ENCODE measurements at regions not wholly inside any gene's neighbourhood (a gene's known extent, or its start where the extent isn't known, plus 50 kb on each side); places are given as distances from the start of the nearest gene placed in this dataset.
A peak's percentile ranks its signal among the peaks of the same experiment; 100 is the strongest.

- no peaks in the 10 kb centered on the region for H3K4me1 Mint-ChIP-seq
- peaks cover 0 to 2% of the 10 kb centered on the region in 2 experiments for H3K27me3 ChIP-seq (replicated peaks in 1 of 2; ENCODE audit: control insufficient read depth in 2 of 2, extremely low read depth in 1 of 2, insufficient read depth in 2 of 2, low read length in 1 of 2)
- H3K27ac ChIP-seq (ENCODE audit: low read length): no peak overlapping the region
- DNase-seq (no peak), ATAC-seq (replicated peaks in 1 of 4) (no peak)
- H3K36me3 ChIP-seq (ENCODE audit: control insufficient read depth in 2 of 2, extremely low read depth in 1 of 2, insufficient read depth in 1 of 2, low read length in 1 of 2): no peaks in the 10 kb centered on the region
- H3K27ac Mint-ChIP-seq: no peak overlapping the region
- no peaks in the 10 kb centered on the region for H3K9me3 ChIP-seq
- no peak overlapping the region for H3K4me3 Mint-ChIP-seq
- WGBS (ENCODE audit: insufficient coverage): no CpG with 5 or more reads among the region's 4 CpGs
- ChIA-PET POLR2A (no interaction called here), CTCF (interaction anchor here in 1 of 2 donors (1.0 kb wide), 1 partner anchor 10 kb away, joined by 3 read pairs; no protein-coding TSS in a partner anchor)
- H3K27me3 Mint-ChIP-seq: peaks cover 10 to 13% of the 10 kb centered on the region in 2 donors
- no peaks in the 10 kb centered on the region for H3K4me1 ChIP-seq (ENCODE audit: control insufficient read depth in 1 of 2, extremely low read depth in 1 of 2, insufficient read depth in 2 of 2, low read length in 2 of 2)
- H3K9me3 Mint-ChIP-seq: no peaks in the 10 kb centered on the region
- no peak overlapping the region for H3K4me3 ChIP-seq (ENCODE audit: control insufficient read depth in 1 of 2, extremely low read depth in 1 of 2, low read length in 1 of 2)
- no peaks in the 10 kb centered on the region for H3K36me3 Mint-ChIP-seq
Measured at GRCh38 chr17:14940108-14940937, 324.8 kb downstream of the PMP22 start.

- no peaks in the 10 kb centered on the region for H3K4me1 ChIP-seq (ENCODE audit: control insufficient read depth in 1 of 2, extremely low read depth in 1 of 2, insufficient read depth in 2 of 2, low read length in 2 of 2)
- no peaks in the 10 kb centered on the region for H3K4me1 Mint-ChIP-seq
- ChIA-PET CTCF (no interaction called here), POLR2A (no interaction called here)
- DNase-seq: no peak
- peaks cover 0 to 2% of the 10 kb centered on the region in 2 experiments for H3K27me3 ChIP-seq (replicated peaks in 1 of 2; ENCODE audit: control insufficient read depth in 2 of 2, extremely low read depth in 1 of 2, insufficient read depth in 2 of 2, low read length in 1 of 2)
- no peak overlapping the region for H3K4me3 ChIP-seq (ENCODE audit: control insufficient read depth in 1 of 2, extremely low read depth in 1 of 2, low read length in 1 of 2)
- no CpG with 5 or more reads among the region's 2 CpGs for WGBS (ENCODE audit: insufficient coverage)
- no peak overlapping the region for H3K27ac ChIP-seq (ENCODE audit: low read length)
- H3K9me3 ChIP-seq: no peaks in the 10 kb centered on the region
- H3K4me3 Mint-ChIP-seq: no peak overlapping the region
- no peaks in the 10 kb centered on the region for H3K36me3 ChIP-seq (ENCODE audit: control insufficient read depth in 2 of 2, extremely low read depth in 1 of 2, insufficient read depth in 1 of 2, low read length in 1 of 2)
- ATAC-seq (replicated peaks in 1 of 4): no peak
- no peaks in the 10 kb centered on the region for H3K36me3 Mint-ChIP-seq
- H3K27ac Mint-ChIP-seq: no peak overlapping the region
- peaks cover 6 to 8% of the 10 kb centered on the region in 2 donors for H3K27me3 Mint-ChIP-seq
- no peaks in the 10 kb centered on the region for H3K9me3 Mint-ChIP-seq
Measured at GRCh38 chr17:14935845-14936485, 329.2 kb downstream of the PMP22 start.

GRCh38 chr17:14935139-14935841 lies 329.8 kb downstream of the PMP22 start:
- CTCF ChIA-PET: no interaction called here
- H3K4me3 ChIP-seq (ENCODE audit: control insufficient read depth in 1 of 2, extremely low read depth in 1 of 2, low read length in 1 of 2): no peak overlapping the region
- H3K36me3 Mint-ChIP-seq: no peaks in the 10 kb centered on the region

GRCh38 chr17:14933676-14934075 lies 331.4 kb downstream of the PMP22 start:
- H3K27me3 Mint-ChIP-seq: peaks cover 9 to 10% of the 10 kb centered on the region in 2 donors
- H3K9me3 Mint-ChIP-seq: no peaks in the 10 kb centered on the region
- H3K36me3 ChIP-seq (ENCODE audit: control insufficient read depth in 2 of 2, extremely low read depth in 1 of 2, insufficient read depth in 1 of 2, low read length in 1 of 2): no peaks in the 10 kb centered on the region
- no peak for ATAC-seq (replicated peaks in 1 of 4)
- H3K9me3 ChIP-seq: no peaks in the 10 kb centered on the region
- H3K27ac Mint-ChIP-seq: no peak overlapping the region
- H3K4me3 ChIP-seq (ENCODE audit: control insufficient read depth in 1 of 2, extremely low read depth in 1 of 2, low read length in 1 of 2): no peak overlapping the region
- H3K4me1 Mint-ChIP-seq: no peaks in the 10 kb centered on the region
- CTCF ChIA-PET: no interaction called here
- WGBS (ENCODE audit: insufficient coverage): 100% methylated on average over 1 of the region's 4 CpGs
- POLR2A ChIA-PET: no interaction called here
- peaks cover 0 to 2% of the 10 kb centered on the region in 2 experiments for H3K27me3 ChIP-seq (replicated peaks in 1 of 2; ENCODE audit: control insufficient read depth in 2 of 2, extremely low read depth in 1 of 2, insufficient read depth in 2 of 2, low read length in 1 of 2)
- H3K36me3 Mint-ChIP-seq: no peaks in the 10 kb centered on the region
- no peak overlapping the region for H3K27ac ChIP-seq (ENCODE audit: low read length)
- no peaks in the 10 kb centered on the region for H3K4me1 ChIP-seq (ENCODE audit: control insufficient read depth in 1 of 2, extremely low read depth in 1 of 2, insufficient read depth in 2 of 2, low read length in 2 of 2)
- DNase-seq: no peak
- no peak overlapping the region for H3K4me3 Mint-ChIP-seq

More at GRCh38 chr17:14935139-14935841, 329.8 kb downstream of the PMP22 start:
- POLR2A ChIA-PET: no interaction called here
- Histone ChIP-seq H3K9me3 (no peaks in the 10 kb centered on the region), H3K27me3 (replicated peaks in 1 of 2; ENCODE audit: control insufficient read depth in 2 of 2, extremely low read depth in 1 of 2, insufficient read depth in 2 of 2, low read length in 1 of 2) (peaks cover 0 to 2% of the 10 kb centered on the region in 2 experiments), H3K4me1 (ENCODE audit: control insufficient read depth in 1 of 2, extremely low read depth in 1 of 2, insufficient read depth in 2 of 2, low read length in 2 of 2) (no peaks in the 10 kb centered on the region), H3K27ac (ENCODE audit: low read length) (no peak overlapping the region), H3K36me3 (ENCODE audit: control insufficient read depth in 2 of 2, extremely low read depth in 1 of 2, insufficient read depth in 1 of 2, low read length in 1 of 2) (no peaks in the 10 kb centered on the region)
- ATAC-seq (replicated peaks in 1 of 4): no peak
- no peak overlapping the region for H3K27ac Mint-ChIP-seq
- 86% methylated on average over 2 of the region's 7 CpGs for WGBS (ENCODE audit: insufficient coverage)
- H3K9me3 Mint-ChIP-seq: no peaks in the 10 kb centered on the region
- DNase-seq: no peak
- H3K4me3 Mint-ChIP-seq: no peak overlapping the region
- H3K27me3 Mint-ChIP-seq: peaks cover 5% of the 10 kb centered on the region in 2 donors
- H3K4me1 Mint-ChIP-seq: no peaks in the 10 kb centered on the region

GRCh38 chr17:14926526-14927122 lies 338.5 kb downstream of the PMP22 start:
- Mint-ChIP-seq H3K4me3 (no peak overlapping the region), H3K27ac (no peak overlapping the region), H3K27me3 (peaks cover 7 to 22% of the 10 kb centered on the region in 2 donors), H3K4me1 (no peaks in the 10 kb centered on the region), H3K9me3 (peaks cover 0 to 6% (median 0%) of the 10 kb centered on the region in 3 donors), H3K36me3 (no peaks in the 10 kb centered on the region)
- ChIA-PET POLR2A (interaction anchor here in 1 of 2 donors (0.6 kb wide), 1 partner anchor 1366 kb away, joined by 3 read pairs; no protein-coding TSS in a partner anchor), CTCF (interaction anchor here (0.6 to 2.4 kb wide), 14 partner anchors 10 to 1895 kb away, joined by 3 to 11 read pairs (median 3); no protein-coding TSS in a partner anchor)
- Histone ChIP-seq H3K36me3 (ENCODE audit: control insufficient read depth in 2 of 2, extremely low read depth in 1 of 2, insufficient read depth in 1 of 2, low read length in 1 of 2) (no peaks in the 10 kb centered on the region), H3K27me3 (replicated peaks in 1 of 2; ENCODE audit: control insufficient read depth in 2 of 2, extremely low read depth in 1 of 2, insufficient read depth in 2 of 2, low read length in 1 of 2) (peaks cover 0 to 4% of the 10 kb centered on the region in 2 experiments), H3K27ac (ENCODE audit: low read length) (no peak overlapping the region), H3K4me3 (ENCODE audit: control insufficient read depth in 1 of 2, extremely low read depth in 1 of 2, low read length in 1 of 2) (no peak overlapping the region), H3K4me1 (ENCODE audit: control insufficient read depth in 1 of 2, extremely low read depth in 1 of 2, insufficient read depth in 2 of 2, low read length in 2 of 2) (no peaks in the 10 kb centered on the region), H3K9me3 (no peaks in the 10 kb centered on the region)
- DNase-seq (peak in 31 of 35 experiments; percentile 5 to 80 (median 38)), ATAC-seq (replicated peaks in 1 of 4) (peak in 1 of 4 experiments; percentile 32)
- WGBS (ENCODE audit: insufficient coverage): 0% methylated on average over 3 of the region's 7 CpGs

- Mint-ChIP-seq H3K4me1 (no peaks in the 10 kb centered on the region), H3K27ac (no peak overlapping the region), H3K36me3 (no peaks in the 10 kb centered on the region), H3K4me3 (no peak overlapping the region), H3K27me3 (peaks cover 7 to 22% of the 10 kb centered on the region in 2 donors), H3K9me3 (peaks cover 0 to 6% (median 0%) of the 10 kb centered on the region in 3 donors)
- Histone ChIP-seq H3K9me3 (no peaks in the 10 kb centered on the region), H3K27ac (ENCODE audit: low read length) (no peak overlapping the region), H3K4me3 (ENCODE audit: control insufficient read depth in 1 of 2, extremely low read depth in 1 of 2, low read length in 1 of 2) (no peak overlapping the region), H3K27me3 (replicated peaks in 1 of 2; ENCODE audit: control insufficient read depth in 2 of 2, extremely low read depth in 1 of 2, insufficient read depth in 2 of 2, low read length in 1 of 2) (peaks cover 0 to 4% of the 10 kb centered on the region in 2 experiments), H3K36me3 (ENCODE audit: control insufficient read depth in 2 of 2, extremely low read depth in 1 of 2, insufficient read depth in 1 of 2, low read length in 1 of 2) (no peaks in the 10 kb centered on the region), H3K4me1 (ENCODE audit: control insufficient read depth in 1 of 2, extremely low read depth in 1 of 2, insufficient read depth in 2 of 2, low read length in 2 of 2) (no peaks in the 10 kb centered on the region)
- 55% methylated on average over 2 of the region's 8 CpGs for WGBS (ENCODE audit: insufficient coverage)
- CTCF ChIA-PET: interaction anchor here (0.6 to 2.4 kb wide), 10 partner anchors 631 to 1588 kb away, joined by 3 to 11 read pairs (median 3); no protein-coding TSS in a partner anchor
- DNase-seq: no peak
- ATAC-seq (replicated peaks in 1 of 4): no peak
- POLR2A ChIA-PET: interaction anchor here in 1 of 2 donors (0.6 kb wide), 1 partner anchor 1365 kb away, joined by 3 read pairs; no protein-coding TSS in a partner anchor
Measured at GRCh38 chr17:14926073-14926472, 339.1 kb downstream of the PMP22 start.

All from T-cell (primary cell).